CD4-positive, alpha-beta T cell treated with Interleukin-6 at 100 ng/mL for 8 hours (primary cell): ENCODE measurements at regions not wholly inside any gene's neighbourhood (a gene's known extent, or its start where the extent isn't known, plus 50 kb on each side); places are given as distances from the start of the nearest gene placed in this dataset.
"Not testable (repeated sequence)": the region's sequence is repeated elsewhere in the genome, so short reads cannot be mapped to it uniquely, and the experiment has no call there.

ENCODE experiments used
- DNase-seq: peaks from one replicate; pipeline ENCODE4 v3.0.0-alpha.2; 2020; ENCODE audit warnings: mixed read lengths, low spot score

- DNase-seq: no peak
Observed at GRCh38 chr6:12479451-12479850, 189.3 kb downstream of the EDN1 start.

DNA sequence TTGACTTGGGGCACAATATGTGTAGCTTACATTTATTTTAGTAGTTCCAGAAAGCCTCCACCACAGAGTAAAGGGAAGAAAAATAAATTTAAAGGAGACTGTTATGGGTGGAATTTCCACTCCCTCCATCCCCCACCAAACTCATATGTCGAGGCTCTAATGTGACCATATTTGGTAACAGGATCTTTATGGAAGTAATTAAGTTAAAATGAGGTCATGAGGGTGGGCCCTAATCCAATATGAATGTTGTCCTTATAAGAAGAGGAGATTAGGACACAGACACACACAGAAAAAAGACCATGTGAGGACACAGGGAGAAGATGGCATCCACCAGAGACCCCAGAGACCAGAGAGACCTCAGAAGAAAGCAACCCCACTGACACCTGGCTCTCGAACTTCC, 189.7 kb downstream of the EDN1 start:
- DNase-seq: no peak

GRCh38 chr6:12480379-12480778, 190.2 kb downstream of the EDN1 start:
- no peak for DNase-seq

GRCh38 chr6:12481292-12481691, 191.1 kb downstream of the EDN1 start:
- no peak for DNase-seq

GRCh38 chr6:12481850-12482249, 191.7 kb downstream of the EDN1 start:
- no peak for DNase-seq

- no peak for DNase-seq
Observed at GRCh38 chr6:12482386-12483375, 192.5 kb downstream of the EDN1 start.

DNA sequence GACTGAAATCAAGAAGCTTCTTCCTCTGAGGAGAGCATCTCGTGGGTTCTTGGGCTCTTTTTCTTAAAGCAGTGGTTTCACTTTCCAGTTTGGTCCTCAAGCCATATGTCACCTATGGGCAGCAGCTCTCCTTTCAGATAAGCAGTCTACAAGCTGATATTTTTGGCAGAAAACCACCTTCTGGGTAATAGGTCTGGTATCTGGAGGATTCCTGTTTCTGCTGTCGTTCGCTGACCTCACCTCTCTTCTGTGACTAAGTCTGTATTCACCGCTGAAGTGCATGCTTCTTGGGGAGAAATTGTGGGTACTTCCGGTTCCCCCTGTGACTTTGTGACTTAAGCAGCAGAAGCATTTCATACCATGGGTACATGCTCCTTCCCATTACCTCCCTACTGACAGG, 193.6 kb downstream of the EDN1 start:
- no peak for DNase-seq

- no peak for DNase-seq
Observed at GRCh38 chr6:12484519-12484918, 194.4 kb downstream of the EDN1 start.

DNA sequence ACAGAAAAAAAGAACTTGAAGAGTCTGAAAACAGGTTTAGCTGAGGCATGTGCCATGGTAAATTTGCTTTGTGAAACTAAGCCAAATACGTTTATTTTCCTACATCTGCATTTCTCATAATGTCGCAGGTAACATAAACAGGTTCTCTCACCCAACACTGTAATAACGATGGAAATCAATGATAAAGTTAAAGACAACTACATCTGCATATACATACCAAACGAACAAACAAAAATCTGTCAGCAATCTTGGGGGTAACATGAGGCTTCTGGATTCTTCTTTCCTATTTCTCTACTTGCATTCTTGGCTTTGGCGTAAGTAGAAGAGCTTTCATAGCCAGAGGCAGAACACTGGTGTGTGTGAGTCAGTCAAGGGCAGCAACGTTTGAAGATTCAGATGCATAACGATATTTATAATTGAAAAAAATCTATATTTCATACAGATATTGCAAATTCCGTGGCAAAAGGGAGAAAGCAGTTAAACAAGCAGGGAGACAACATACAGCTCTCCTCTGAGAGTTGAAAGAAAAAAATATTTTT, 195.1 kb downstream of the EDN1 start:
- DNase-seq: no peak

GRCh38 chr6:12485837-12486236, 195.7 kb downstream of the EDN1 start:
- DNase-seq: no peak

DNA sequence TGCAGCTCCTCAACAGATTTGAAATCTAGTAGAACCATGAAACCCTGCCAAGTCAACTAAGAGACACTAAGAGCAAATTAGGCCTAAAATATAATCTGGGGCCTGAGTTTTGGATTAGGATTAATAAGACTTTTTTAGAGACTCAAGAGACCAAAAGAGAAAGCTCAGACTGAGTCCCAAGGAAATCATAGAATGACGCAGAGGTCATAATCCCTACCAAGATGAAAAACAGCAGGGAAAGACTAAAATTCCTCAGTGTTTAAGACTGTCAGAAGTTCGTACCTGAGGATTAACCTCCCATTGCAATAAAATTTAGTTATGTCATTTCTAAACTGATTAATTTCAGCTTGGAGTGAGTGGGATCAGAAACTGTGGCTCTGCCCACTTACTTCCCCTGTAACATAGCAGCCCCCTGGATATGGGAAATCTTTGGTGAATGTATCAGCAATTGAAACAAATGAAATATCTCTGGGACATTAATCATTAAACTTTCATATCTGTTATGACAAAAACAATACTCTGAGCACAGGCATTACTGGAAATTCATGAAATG, 200.3 kb downstream of the EDN1 start:
- DNase-seq: no peak

GRCh38 chr6:12490904-12491571, 200.9 kb downstream of the EDN1 start:
- no peak for DNase-seq

DNA sequence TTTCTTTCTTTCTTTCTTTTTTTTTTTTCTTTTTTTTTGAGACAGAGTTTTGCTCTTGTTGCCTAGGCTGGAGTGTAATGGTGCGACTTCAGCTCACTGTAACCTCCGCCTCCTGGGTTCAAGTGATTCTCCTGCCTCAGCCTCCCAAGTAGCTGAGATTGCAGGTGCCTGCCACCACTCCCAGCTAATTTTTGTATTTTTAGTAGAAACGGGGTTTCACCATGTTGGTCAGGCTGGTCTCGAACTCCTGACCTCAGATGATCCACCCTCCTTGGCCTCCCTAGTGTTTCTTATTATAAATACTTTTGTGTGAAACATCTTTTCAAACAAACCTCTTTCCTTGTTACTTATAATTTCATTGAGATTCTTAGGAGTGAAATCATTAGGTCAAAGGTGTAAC, 202.8 kb downstream of the EDN1 start:
- DNase-seq: not testable (repeated sequence)

DNA sequence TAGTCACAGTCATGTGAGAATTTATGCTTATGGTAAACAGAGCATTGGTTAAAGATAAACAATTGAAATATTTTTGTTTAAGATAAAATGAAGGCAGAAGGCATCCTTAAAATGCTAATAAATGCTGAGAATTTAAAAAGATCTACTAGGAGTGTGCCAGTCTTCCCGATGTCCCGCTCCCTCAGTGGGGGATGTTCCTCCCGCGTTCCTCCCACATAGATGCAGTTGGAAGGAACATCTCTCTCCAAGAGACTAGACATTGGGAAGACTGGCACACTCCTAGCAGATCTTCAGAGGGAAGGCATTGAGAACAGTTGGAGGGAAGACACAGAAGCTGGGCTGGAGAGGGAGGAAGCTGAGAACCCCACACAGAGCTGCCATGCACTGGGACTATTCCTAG, 203.3 kb downstream of the EDN1 start:
- DNase-seq: no peak

DNA sequence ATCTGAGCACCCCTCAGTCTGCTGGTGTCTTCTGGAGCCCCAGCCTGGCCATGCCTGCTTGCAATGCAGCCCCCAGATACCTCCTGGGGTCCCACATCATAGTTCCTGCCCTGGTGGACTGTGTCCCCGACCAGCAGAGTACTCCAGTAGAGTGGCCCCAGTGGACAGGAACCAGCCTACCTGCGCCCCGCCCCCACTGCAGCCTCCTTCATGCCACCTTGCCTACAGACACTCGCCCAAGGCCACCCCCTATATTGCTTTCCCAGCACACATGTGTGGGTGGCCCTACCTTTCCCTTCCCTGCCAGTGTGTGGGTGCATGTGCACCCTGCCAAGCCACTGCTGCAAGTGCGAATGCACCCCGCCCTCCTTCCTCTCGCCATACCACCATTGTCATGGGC, 204.0 kb downstream of the EDN1 start:
- DNase-seq: no peak

DNA sequence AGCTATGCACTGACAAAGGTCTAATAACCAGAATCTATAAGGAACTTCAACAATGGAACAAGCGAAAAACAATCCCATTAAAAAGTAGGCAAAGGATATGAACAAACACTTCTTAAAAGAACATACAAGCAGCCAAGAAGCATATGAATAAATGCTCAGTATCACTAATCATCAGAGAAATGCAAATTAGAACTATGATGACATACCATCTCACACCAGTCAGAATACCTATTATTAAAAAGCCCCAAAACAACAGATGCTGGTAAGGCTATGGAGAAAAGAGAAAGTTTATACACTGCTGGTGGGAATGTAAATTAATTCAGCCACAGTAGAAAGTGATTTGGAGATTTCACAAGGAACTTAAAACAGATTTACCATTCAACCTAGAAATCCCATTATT, 211.8 kb downstream of the EDN1 start:
- DNase-seq: no peak

DNA sequence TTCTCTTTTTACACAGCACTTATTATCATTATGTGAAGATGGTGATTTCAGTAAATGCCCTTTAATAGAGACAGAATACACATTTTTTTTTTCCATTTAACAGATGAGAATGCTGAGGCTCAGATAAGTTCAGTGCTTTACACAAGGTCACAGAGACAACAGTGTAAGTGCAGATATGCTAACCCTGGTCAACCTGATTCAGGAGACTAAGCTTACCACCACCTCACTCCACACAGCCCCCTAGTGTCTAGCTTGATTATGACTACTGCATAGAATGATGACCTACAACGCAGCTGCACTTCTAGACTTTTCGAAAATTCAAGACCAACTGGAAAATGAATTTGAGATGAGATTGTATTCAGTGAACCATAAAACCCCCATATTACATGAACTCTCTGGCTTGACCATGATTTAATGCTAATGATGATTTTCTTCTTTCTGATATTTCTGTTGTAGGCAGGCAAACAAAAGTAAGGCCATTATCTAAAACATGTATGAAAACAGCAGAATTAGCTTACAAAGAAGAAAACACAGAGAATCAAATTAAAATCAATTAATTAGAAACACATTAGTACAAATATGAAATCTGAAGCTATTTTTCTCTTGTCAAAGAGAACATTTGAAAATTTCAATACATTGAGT, 212.1 kb upstream of the PHACTR1 start:
- DNase-seq: no peak

DNA sequence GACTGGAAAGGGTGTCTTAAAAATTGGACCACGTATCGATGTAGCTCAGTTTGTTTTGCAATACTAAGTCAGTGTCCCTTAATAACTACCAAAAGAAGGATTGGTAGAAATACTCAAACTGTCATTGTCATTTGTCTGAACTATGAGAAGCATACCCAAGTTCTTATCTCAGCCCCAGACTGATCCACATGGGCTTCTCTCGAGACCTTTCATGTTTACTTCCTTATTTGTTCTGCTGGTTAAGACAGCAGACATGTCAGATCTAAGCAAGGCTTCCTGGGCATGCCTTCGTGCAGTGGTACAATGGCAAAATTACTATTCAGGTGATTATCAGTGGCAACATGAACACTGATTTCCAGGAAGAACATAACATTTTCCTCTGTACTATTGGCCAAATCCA, 211.1 kb upstream of the PHACTR1 start:
- no peak for DNase-seq

DNA sequence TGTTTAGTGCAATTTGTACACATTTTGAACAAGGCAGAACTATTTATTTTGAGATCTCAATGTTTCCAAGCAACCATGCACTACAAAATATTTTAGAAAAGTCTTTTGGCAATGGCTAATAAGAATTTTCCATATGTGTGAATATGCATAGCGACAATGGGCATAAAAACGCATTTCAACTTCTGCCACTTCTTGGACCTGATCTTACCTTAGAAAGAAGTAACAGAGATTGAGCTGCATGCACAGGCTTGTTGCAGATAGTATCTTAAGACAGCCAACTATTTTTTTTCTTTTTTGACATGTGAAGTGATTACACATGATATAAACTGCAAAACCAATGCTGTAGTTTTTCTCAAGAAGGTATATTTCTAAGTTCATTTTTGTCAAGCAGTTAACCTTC, 210.4 kb upstream of the PHACTR1 start:
- no peak for DNase-seq

DNA sequence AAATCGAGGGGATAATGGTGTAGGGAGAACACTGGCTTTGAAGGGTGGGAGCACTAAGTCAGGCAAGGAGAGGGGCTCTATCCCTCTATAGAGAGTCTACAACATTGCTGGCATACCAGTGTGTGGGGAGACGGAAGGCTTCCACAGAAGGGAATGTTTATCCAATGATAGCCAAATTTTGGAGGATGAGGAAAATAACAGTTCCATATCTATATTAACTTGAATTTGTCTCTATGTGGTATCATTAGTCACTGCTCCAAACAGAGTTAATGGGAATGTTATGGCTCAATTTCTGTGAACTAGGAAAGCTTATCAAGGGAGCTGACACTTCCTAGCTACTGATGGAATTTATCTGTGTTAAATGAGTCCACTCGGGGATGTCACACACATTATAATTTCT, 208.9 kb upstream of the PHACTR1 start:
- no peak for DNase-seq

DNA sequence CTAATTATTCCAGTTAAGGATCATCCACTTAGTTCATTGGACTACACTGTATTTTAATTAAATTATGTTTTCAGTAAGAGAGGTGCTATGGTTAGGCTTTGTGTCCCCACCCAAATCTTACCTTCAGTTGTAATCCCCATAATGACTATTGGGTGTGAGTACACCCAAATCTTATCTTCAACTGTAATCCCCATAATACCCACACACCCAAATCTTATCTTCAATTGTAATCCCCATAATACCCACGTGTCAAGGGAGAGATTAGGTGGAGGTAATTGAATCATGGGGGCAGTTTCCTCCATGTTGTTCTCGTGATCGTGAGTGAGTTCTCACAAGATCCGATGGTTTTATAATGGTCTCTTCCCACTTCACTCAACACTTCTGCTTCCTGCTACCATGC, 208.0 kb upstream of the PHACTR1 start:
- DNase-seq: no peak

- DNase-seq: no peak
Observed at GRCh38 chr6:12509060-12509459, 207.5 kb upstream of the PHACTR1 start.
